ENCODE measurements at regions not wholly inside any gene's neighbourhood (a gene's known extent, or its start where the extent isn't known, plus 50 kb on each side); places are given as distances from the start of the nearest gene placed in this dataset.

DNA sequence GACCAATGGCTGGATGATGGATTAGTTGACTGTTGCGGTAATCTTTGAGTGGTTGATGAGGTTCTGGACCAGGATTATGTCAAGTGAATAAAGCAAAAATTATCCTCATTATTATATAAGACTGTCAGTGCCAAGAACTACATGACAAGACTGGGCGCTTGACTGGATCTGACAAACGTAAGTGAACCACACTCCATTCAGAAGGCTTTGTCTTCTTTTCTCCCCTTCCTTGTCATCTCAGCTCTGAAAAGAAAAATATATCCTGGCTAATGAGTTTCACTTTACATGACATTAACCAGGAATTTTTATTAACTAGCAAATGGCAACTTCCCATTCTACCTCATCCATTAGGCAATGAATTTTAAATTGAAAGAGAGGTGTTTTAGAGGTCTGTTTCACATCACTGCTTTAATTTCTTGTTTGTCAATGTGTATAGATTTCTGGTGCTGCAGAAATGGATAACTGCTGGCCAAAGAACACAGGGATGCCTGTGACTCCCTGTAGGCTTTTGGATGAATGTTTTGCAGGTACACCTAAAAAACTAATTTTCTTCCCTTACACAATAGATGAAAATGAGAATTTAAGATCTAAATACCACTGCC is 150.1 kb downstream of the ELOVL4 start:
- no peak overlapping the region for H3K9ac ChIP-seq (ENCODE audit: low read length in 5 of 5)

DNA sequence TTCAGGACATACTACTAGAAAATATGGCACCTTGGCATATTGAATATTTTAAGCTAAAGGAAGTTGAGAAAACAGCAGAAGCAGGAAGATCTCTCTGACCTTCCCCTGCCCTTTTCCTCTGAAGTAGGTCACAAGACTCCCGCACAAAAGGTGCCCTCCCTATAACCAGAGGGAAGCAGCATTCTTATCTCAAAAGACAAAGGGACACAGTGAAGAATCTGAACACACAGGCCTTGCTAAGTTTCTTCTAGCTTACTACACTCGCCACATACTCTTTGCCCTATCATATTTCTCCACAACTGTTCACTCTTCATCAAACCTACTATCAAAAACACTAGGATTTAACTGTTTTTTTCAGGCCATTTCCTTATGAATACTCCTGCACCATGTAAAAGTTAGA is 151.2 kb downstream of the ELOVL4 start:
- H3K27ac ChIP-seq (ENCODE audit: low read depth, low read length), result no peak overlapping the region
- no peaks in the 10 kb centered on the region for H3K27me3 ChIP-seq (ENCODE audit: control insufficient read depth in 5 of 5, insufficient read depth in 4 of 5, low read length in 5 of 5)
- no peaks in the 10 kb centered on the region for H3K36me3 ChIP-seq (ENCODE audit: control insufficient read depth in 5 of 5, insufficient read depth in 5 of 5, low read length in 5 of 5)
- H3K4me3 ChIP-seq (ENCODE audit: low read depth in 1 of 5, low read length in 5 of 5), result no peak overlapping the region
- no peak overlapping the region for H3K9ac ChIP-seq (ENCODE audit: low read length in 5 of 5)
- H3K9me3 ChIP-seq (ENCODE audit: control insufficient read depth in 5 of 5, low read length in 5 of 5), result no peaks in the 10 kb centered on the region
- H3K4me1 ChIP-seq (ENCODE audit: control insufficient read depth in 5 of 5, insufficient read depth in 5 of 5, low read length in 5 of 5), result no peaks in the 10 kb centered on the region

More for the DNA sequence above, 150.1 kb downstream of the ELOVL4 start:
- H3K9me3 ChIP-seq (ENCODE audit: control insufficient read depth in 5 of 5, low read length in 5 of 5), result no peaks in the 10 kb centered on the region
- no peaks in the 10 kb centered on the region for H3K4me1 ChIP-seq (ENCODE audit: control insufficient read depth in 5 of 5, insufficient read depth in 5 of 5, low read length in 5 of 5)
- no peaks in the 10 kb centered on the region for H3K27me3 ChIP-seq (ENCODE audit: control insufficient read depth in 5 of 5, insufficient read depth in 4 of 5, low read length in 5 of 5)
- no peaks in the 10 kb centered on the region for H3K36me3 ChIP-seq (ENCODE audit: control insufficient read depth in 5 of 5, insufficient read depth in 5 of 5, low read length in 5 of 5)
- H3K27ac ChIP-seq (ENCODE audit: low read depth, low read length), result no peak overlapping the region
- H3K4me3 ChIP-seq (ENCODE audit: low read depth in 1 of 5, low read length in 5 of 5), result no peak overlapping the region

DNA sequence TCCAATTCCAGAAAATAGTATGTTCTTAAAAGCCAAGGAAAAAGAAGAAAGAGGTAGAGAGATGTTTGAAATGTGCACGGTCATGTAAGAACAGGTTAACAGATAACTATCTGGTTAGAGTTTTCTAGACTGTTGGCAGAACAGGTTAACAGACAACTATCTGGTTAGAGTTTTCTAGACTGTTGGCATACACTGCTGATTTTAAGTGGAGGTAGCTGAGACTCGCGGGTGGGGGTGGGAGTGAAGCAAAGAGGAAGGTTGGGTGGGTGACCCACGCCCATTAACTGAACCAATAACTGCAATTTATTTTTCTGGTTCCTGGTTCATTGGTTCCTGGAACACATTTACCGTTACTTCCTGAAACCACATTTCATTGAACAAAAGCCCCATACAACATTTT is 157.5 kb downstream of the ELOVL4 start:
- Histone ChIP-seq H3K9ac (ENCODE audit: low read length in 5 of 5) (no peak overlapping the region), H3K27me3 (ENCODE audit: control insufficient read depth in 5 of 5, insufficient read depth in 4 of 5, low read length in 5 of 5) (no peaks in the 10 kb centered on the region), H3K9me3 (ENCODE audit: control insufficient read depth in 5 of 5, low read length in 5 of 5) (no peaks in the 10 kb centered on the region), H3K36me3 (ENCODE audit: control insufficient read depth in 5 of 5, insufficient read depth in 5 of 5, low read length in 5 of 5) (no peaks in the 10 kb centered on the region), H3K4me3 (ENCODE audit: low read depth in 1 of 5, low read length in 5 of 5) (no peak overlapping the region), H3K4me1 (ENCODE audit: control insufficient read depth in 5 of 5, insufficient read depth in 5 of 5, low read length in 5 of 5) (no peaks in the 10 kb centered on the region), H3K27ac (ENCODE audit: low read depth, low read length) (no peak overlapping the region)

DNA sequence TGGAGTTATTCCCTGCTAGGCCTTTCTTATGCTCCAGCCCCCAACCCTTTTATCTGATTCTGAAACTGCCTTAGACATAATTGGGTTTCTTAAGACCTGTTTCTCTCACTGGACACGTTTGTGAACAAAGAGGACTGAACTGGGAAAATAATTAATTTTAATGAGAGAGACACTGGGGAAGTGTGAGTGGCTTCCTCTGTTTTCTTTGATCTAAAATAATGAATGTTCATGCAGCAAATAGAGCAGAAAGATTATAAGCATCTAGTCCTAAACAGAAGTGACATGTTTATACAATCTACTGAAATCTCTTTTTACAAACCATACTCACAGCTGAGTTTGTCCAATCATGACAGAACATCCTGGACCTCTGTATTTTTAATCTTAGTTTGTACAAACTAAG is 157.6 kb downstream of the SH3BGRL2 start:
- no peak overlapping the region for H3K27ac ChIP-seq (ENCODE audit: low read depth, low read length)
- H3K4me3 ChIP-seq (ENCODE audit: low read depth in 1 of 5, low read length in 5 of 5), result no peak overlapping the region
- H3K36me3 ChIP-seq (ENCODE audit: control insufficient read depth in 5 of 5, insufficient read depth in 5 of 5, low read length in 5 of 5), result no peaks in the 10 kb centered on the region
- no peaks in the 10 kb centered on the region for H3K27me3 ChIP-seq (ENCODE audit: control insufficient read depth in 5 of 5, insufficient read depth in 4 of 5, low read length in 5 of 5)
- no peak overlapping the region for H3K9ac ChIP-seq (ENCODE audit: low read length in 5 of 5)
- no peaks in the 10 kb centered on the region for H3K9me3 ChIP-seq (ENCODE audit: control insufficient read depth in 5 of 5, low read length in 5 of 5)
- no peaks in the 10 kb centered on the region for H3K4me1 ChIP-seq (ENCODE audit: control insufficient read depth in 5 of 5, insufficient read depth in 5 of 5, low read length in 5 of 5)

DNA sequence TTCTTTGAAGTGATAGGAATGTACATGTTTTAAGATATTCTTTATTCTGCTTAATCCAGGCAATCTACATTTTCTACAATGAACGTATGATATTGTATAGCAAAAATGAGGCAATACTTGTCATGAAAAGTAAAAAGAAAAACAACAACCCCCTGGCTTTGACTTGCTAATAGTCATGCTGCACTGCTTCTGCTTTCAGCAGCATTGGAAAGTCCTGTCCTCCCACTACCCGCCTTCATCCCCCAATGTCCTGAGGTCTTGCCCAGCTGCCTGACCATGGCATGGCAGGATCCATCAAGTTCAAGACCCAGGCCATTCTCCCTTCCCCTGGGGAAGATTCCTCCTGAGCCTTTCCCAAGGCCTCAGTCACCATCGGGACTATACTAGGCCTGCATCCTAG is 156.5 kb downstream of the SH3BGRL2 start:
- no peak overlapping the region for H3K9ac ChIP-seq (ENCODE audit: low read length in 5 of 5)
- no peaks in the 10 kb centered on the region for H3K9me3 ChIP-seq (ENCODE audit: control insufficient read depth in 5 of 5, low read length in 5 of 5)
- no peak overlapping the region for H3K27ac ChIP-seq (ENCODE audit: low read depth, low read length)
- H3K4me3 ChIP-seq (ENCODE audit: low read depth in 1 of 5, low read length in 5 of 5), result no peak overlapping the region
- no peaks in the 10 kb centered on the region for H3K36me3 ChIP-seq (ENCODE audit: control insufficient read depth in 5 of 5, insufficient read depth in 5 of 5, low read length in 5 of 5)
- no peaks in the 10 kb centered on the region for H3K27me3 ChIP-seq (ENCODE audit: control insufficient read depth in 5 of 5, insufficient read depth in 4 of 5, low read length in 5 of 5)
- H3K4me1 ChIP-seq (ENCODE audit: control insufficient read depth in 5 of 5, insufficient read depth in 5 of 5, low read length in 5 of 5), result no peaks in the 10 kb centered on the region

DNA sequence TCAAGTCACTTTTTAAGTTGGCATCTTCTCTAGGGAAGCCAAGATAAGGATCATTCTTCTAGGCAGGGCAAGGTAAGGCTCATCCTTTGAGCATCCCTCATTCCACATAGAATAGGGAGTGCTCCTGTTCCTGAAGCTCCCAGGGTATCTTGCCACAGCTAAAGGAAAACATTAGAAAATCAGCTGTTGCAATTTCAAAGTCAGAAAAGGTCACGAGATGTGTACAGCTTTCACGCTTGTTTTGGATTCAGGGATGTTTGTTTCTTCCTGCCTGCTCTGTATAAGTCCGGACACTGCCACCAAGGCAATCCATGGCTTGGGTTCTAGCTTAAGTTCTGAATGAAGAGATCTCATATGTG is 153.2 kb downstream of the SH3BGRL2 start:
- H3K9me3 ChIP-seq (ENCODE audit: control insufficient read depth in 5 of 5, low read length in 5 of 5), result no peaks in the 10 kb centered on the region
- no peak overlapping the region for H3K4me3 ChIP-seq (ENCODE audit: low read depth in 1 of 5, low read length in 5 of 5)
- no peaks in the 10 kb centered on the region for H3K4me1 ChIP-seq (ENCODE audit: control insufficient read depth in 5 of 5, insufficient read depth in 5 of 5, low read length in 5 of 5)
- H3K9ac ChIP-seq (ENCODE audit: low read length in 5 of 5), result no peak overlapping the region
- H3K27me3 ChIP-seq (ENCODE audit: control insufficient read depth in 5 of 5, insufficient read depth in 4 of 5, low read length in 5 of 5), result no peaks in the 10 kb centered on the region
- no peak overlapping the region for H3K27ac ChIP-seq (ENCODE audit: low read depth, low read length)
- no peaks in the 10 kb centered on the region for H3K36me3 ChIP-seq (ENCODE audit: control insufficient read depth in 5 of 5, insufficient read depth in 5 of 5, low read length in 5 of 5)

DNA sequence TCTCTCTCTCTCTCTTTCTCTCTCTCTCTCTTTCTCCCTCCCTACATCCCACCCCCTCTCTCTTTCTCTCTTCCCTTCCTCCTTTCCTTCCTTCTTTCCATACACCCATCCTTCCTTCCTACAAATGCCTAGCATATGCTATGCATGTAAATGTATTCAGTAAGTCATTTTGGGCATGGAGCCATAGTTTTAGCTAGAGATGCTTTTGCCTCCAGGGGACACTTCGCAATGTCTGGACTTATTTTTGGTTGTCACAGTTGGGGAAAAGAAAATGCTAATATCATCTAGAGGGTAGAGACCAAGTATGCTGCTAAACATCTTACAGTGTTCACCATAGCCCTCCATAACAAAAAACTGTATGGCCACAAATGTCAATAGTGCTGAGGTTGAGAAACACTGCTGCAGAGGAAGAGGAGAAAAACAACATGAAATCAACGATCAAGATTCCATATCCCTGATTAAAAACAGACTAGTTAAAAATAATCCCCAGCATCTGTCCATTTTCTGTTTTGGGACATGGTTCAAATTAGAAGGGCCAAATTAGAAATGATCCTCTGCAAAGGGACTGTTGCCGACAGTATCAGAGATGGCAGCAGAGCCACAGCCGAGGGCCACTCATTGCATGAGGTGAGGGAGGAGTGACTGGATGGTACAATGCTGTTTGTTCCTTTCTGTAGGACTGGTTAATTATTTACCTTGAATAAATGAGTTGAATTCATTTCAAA is 152.7 kb downstream of the SH3BGRL2 start:
- no peaks in the 10 kb centered on the region for H3K4me1 ChIP-seq (ENCODE audit: control insufficient read depth in 5 of 5, insufficient read depth in 5 of 5, low read length in 5 of 5)
- H3K36me3 ChIP-seq (ENCODE audit: control insufficient read depth in 5 of 5, insufficient read depth in 5 of 5, low read length in 5 of 5), result no peaks in the 10 kb centered on the region
- no peak overlapping the region for H3K4me3 ChIP-seq (ENCODE audit: low read depth in 1 of 5, low read length in 5 of 5)
- H3K9ac ChIP-seq (ENCODE audit: low read length in 5 of 5), result no peak overlapping the region
- no peaks in the 10 kb centered on the region for H3K9me3 ChIP-seq (ENCODE audit: control insufficient read depth in 5 of 5, low read length in 5 of 5)
- no peaks in the 10 kb centered on the region for H3K27me3 ChIP-seq (ENCODE audit: control insufficient read depth in 5 of 5, insufficient read depth in 4 of 5, low read length in 5 of 5)
- no peak overlapping the region for H3K27ac ChIP-seq (ENCODE audit: low read depth, low read length)

DNA sequence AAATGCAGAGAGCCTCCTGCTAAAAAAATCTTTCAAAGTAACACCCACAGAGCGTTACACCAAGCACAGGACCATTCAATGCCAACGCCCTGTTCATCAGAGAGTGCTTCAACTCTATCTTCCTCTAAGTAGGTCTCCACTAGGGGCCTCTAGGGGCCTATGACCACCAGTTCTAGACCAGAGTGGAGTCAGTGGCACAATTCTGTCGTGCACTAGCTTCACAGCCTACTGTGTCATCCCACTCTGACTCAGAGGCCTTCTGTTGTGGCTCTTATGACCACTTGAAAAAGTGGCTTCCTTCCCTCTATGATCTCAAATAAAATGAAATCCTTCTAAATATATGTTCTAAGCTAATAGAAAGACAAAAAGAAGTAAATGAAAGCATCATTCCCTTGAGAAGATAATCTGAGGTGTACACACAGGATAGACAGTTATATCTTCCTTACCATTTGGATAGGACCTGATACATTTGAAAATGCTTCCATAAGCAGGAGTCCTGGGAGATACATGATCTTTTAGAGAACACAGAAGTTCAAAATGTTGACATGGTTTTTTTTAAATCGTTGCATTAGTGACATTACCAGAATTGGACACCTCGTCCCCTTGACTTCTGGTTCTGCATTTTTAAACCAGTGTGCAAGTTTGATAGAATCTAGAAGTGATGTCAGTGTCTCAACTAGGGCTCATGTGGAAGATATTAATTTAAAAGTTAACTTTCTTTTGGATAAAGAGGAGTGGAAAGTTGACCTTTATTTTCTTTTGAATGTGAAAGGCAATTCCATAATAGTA is 151.9 kb downstream of the SH3BGRL2 start:
- Histone ChIP-seq H3K9ac (ENCODE audit: low read length in 5 of 5) (no peak overlapping the region), H3K36me3 (ENCODE audit: control insufficient read depth in 5 of 5, insufficient read depth in 5 of 5, low read length in 5 of 5) (no peaks in the 10 kb centered on the region), H3K9me3 (ENCODE audit: control insufficient read depth in 5 of 5, low read length in 5 of 5) (no peaks in the 10 kb centered on the region), H3K27ac (ENCODE audit: low read depth, low read length) (no peak overlapping the region), H3K4me1 (ENCODE audit: control insufficient read depth in 5 of 5, insufficient read depth in 5 of 5, low read length in 5 of 5) (peaks cover 0 to 7% (median 5%) of the 10 kb centered on the region in 5 donors), H3K4me3 (ENCODE audit: low read depth in 1 of 5, low read length in 5 of 5) (no peak overlapping the region), H3K27me3 (ENCODE audit: control insufficient read depth in 5 of 5, insufficient read depth in 4 of 5, low read length in 5 of 5) (no peaks in the 10 kb centered on the region)

DNA sequence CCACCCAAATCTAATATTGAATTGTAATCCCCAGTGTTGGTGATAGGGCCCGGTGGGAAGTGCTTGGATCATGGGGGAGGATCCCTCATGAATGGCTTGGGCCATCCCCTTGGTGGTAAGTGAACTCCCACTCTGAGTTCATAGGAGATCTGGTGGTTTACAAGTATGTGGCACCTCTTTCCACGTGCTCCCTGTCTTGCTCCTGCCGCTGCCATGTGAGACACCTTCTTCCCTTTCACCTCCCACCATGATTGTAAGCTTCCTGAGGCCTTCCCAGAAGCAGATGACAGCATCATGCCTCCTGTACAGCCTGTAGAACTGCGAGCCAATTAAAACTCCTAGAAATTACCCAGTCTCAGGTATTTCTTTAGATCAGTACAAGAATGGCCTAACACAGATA is 150.8 kb downstream of the SH3BGRL2 start:
- no peak overlapping the region for H3K4me3 ChIP-seq (ENCODE audit: low read depth in 1 of 5, low read length in 5 of 5)
- no peaks in the 10 kb centered on the region for H3K27me3 ChIP-seq (ENCODE audit: control insufficient read depth in 5 of 5, insufficient read depth in 4 of 5, low read length in 5 of 5)
- no peak overlapping the region for H3K9ac ChIP-seq (ENCODE audit: low read length in 5 of 5)
- no peak overlapping the region for H3K27ac ChIP-seq (ENCODE audit: low read depth, low read length)
- no peaks in the 10 kb centered on the region for H3K36me3 ChIP-seq (ENCODE audit: control insufficient read depth in 5 of 5, insufficient read depth in 5 of 5, low read length in 5 of 5)
- no peaks in the 10 kb centered on the region for H3K9me3 ChIP-seq (ENCODE audit: control insufficient read depth in 5 of 5, low read length in 5 of 5)
- peaks cover 0 to 12% (median 5%) of the 10 kb centered on the region in 5 donors for H3K4me1 ChIP-seq (ENCODE audit: control insufficient read depth in 5 of 5, insufficient read depth in 5 of 5, low read length in 5 of 5)

DNA sequence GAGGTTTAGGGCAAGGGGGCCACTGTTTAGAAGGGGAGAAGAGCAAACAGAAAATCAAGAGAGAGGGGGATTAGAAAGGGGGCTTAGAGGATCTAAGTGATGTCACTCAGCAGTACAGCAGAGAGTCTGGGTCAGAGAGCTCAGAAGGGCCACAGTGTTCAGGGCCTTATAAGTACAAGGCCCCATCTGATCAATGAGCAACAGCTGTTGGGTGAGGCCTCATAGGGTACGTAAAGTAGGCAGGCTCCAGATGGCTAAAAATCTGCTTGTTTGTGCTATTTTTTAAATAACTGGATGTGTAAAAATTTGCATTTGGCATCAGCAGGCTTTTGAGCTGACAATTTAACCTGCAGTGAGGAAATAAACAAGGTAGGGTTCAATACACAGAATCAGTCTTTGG is 149.8 kb downstream of the SH3BGRL2 start:
- H3K4me1 ChIP-seq (ENCODE audit: control insufficient read depth in 5 of 5, insufficient read depth in 5 of 5, low read length in 5 of 5), result peaks cover 0 to 12% (median 5%) of the 10 kb centered on the region in 5 donors

More for the DNA sequence above, 149.8 kb downstream of the SH3BGRL2 start:
- no peaks in the 10 kb centered on the region for H3K36me3 ChIP-seq (ENCODE audit: control insufficient read depth in 5 of 5, insufficient read depth in 5 of 5, low read length in 5 of 5)
- H3K9me3 ChIP-seq (ENCODE audit: control insufficient read depth in 5 of 5, low read length in 5 of 5), result no peaks in the 10 kb centered on the region
- H3K4me3 ChIP-seq (ENCODE audit: low read depth in 1 of 5, low read length in 5 of 5), result no peak overlapping the region
- H3K27ac ChIP-seq (ENCODE audit: low read depth, low read length), result no peak overlapping the region
- no peaks in the 10 kb centered on the region for H3K27me3 ChIP-seq (ENCODE audit: control insufficient read depth in 5 of 5, insufficient read depth in 4 of 5, low read length in 5 of 5)
- H3K9ac ChIP-seq (ENCODE audit: low read length in 5 of 5), result no peak overlapping the region

Measured in subcutaneous abdominal adipose tissue (tissue), 5 donors.